Adrenal gland (tissue), 5 donors: ENCODE measurements at regions not wholly inside any gene's neighbourhood (a gene's known extent, or its start where the extent isn't known, plus 50 kb on each side); places are given as distances from the start of the nearest gene placed in this dataset.

Experiments
- POLR2A ChIP-seq, 2 donors: fragments of 450-650 bp; IDR thresholded peaks; one replicate each; pipeline ENCODE4 v1.6.1; 2017; ENCODE audit warnings: antibody characterized with exemption in 2 of 2, mild to moderate bottlenecking in 2 of 2, moderate library complexity in 1 of 2
- TF ChIP-seq, protein P1 (sequence below), 6 experiments: fragments of 450-650 bp in 4 of 6; fragments of 200-600 bp in 2 of 6; sonication (generic) in 1 of 6; IDR thresholded peaks; 1 replicate in 5 of 6; 2 replicates in 1 of 6; pipeline versions ENCODE4 v1.5.1 to v1.8.0; 2016 to 2021; ENCODE audit warnings: antibody characterized with exemption in 6 of 6, mild to moderate bottlenecking in 2 of 6, moderate library complexity in 1 of 6
- donor health status: DM: no; HTN: no; CAD: no.

DNA sequence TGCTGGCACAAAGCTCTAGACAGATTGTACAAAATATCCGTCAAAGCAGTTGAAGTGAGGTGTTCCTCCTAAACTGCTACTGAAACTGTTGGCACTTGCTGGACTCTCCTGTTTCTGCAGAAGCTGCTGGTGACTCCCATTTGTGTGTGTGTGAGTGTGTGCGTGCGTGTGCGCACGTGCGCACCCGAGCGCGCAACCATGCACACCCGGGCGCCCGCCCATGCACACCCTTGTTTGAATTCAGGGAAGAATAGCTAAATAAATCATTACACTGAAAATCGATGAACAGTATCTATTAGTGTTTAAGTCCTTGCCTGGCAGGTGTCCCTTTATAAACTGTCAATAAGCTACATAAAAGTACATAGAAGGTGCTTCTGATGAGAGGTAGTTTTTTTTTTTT is 156.4 kb upstream of the B3GALT2 start:
- TF ChIP-seq, protein P1, sequence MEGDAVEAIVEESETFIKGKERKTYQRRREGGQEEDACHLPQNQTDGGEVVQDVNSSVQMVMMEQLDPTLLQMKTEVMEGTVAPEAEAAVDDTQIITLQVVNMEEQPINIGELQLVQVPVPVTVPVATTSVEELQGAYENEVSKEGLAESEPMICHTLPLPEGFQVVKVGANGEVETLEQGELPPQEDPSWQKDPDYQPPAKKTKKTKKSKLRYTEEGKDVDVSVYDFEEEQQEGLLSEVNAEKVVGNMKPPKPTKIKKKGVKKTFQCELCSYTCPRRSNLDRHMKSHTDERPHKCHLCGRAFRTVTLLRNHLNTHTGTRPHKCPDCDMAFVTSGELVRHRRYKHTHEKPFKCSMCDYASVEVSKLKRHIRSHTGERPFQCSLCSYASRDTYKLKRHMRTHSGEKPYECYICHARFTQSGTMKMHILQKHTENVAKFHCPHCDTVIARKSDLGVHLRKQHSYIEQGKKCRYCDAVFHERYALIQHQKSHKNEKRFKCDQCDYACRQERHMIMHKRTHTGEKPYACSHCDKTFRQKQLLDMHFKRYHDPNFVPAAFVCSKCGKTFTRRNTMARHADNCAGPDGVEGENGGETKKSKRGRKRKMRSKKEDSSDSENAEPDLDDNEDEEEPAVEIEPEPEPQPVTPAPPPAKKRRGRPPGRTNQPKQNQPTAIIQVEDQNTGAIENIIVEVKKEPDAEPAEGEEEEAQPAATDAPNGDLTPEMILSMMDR (IDR thresholded peaks at IDR 0.05) = no peak
- no peak for TF ChIP-seq POLR2A (IDR thresholded peaks at IDR 0.05)
